ENCODE measurements at regions not wholly inside any gene's neighbourhood (a gene's known extent, or its start where the extent isn't known, plus 50 kb on each side); places are given as distances from the start of the nearest gene placed in this dataset.
A peak's percentile ranks its signal among the peaks of the same experiment; 100 is the strongest.

GRCh38 chr3:171526869-171527268 lies 66.7 kb upstream of the TNIK start:
- no peak for TF ChIP-seq ATF7-NPFF (CRISPR knock-in tag; IDR thresholded peaks at IDR 0.05; ENCODE audit: low read depth)
- no peak for TF ChIP-seq POLR2A (IDR thresholded peaks at IDR 0.05; ENCODE audit: insufficient read depth in 1 of 2, low read depth in 2 of 2, low read length in 2 of 2)
- no peak for TF ChIP-seq FOXA1 (IDR thresholded peaks at IDR 0.05)
- peak; percentile 47; the same call in 1 of the 2 replicates for TF ChIP-seq FOXA1 (CRISPR knock-in tag; IDR thresholded peaks at IDR 0.05)
- TF ChIP-seq SETDB1 (CRISPR knock-in tag; IDR thresholded peaks at IDR 0.05; ENCODE audit: borderline replicate concordance) = no peak
- TF ChIP-seq ZFX (CRISPR knock-in tag; IDR thresholded peaks at IDR 0.05; ENCODE audit: low read depth) = no peak
- no peak for TF ChIP-seq CTCF (CRISPR knock-in tag; IDR thresholded peaks at IDR 0.05)
- TF ChIP-seq, protein P1, sequence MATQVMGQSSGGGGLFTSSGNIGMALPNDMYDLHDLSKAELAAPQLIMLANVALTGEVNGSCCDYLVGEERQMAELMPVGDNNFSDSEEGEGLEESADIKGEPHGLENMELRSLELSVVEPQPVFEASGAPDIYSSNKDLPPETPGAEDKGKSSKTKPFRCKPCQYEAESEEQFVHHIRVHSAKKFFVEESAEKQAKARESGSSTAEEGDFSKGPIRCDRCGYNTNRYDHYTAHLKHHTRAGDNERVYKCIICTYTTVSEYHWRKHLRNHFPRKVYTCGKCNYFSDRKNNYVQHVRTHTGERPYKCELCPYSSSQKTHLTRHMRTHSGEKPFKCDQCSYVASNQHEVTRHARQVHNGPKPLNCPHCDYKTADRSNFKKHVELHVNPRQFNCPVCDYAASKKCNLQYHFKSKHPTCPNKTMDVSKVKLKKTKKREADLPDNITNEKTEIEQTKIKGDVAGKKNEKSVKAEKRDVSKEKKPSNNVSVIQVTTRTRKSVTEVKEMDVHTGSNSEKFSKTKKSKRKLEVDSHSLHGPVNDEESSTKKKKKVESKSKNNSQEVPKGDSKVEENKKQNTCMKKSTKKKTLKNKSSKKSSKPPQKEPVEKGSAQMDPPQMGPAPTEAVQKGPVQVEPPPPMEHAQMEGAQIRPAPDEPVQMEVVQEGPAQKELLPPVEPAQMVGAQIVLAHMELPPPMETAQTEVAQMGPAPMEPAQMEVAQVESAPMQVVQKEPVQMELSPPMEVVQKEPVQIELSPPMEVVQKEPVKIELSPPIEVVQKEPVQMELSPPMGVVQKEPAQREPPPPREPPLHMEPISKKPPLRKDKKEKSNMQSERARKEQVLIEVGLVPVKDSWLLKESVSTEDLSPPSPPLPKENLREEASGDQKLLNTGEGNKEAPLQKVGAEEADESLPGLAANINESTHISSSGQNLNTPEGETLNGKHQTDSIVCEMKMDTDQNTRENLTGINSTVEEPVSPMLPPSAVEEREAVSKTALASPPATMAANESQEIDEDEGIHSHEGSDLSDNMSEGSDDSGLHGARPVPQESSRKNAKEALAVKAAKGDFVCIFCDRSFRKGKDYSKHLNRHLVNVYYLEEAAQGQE (IDR thresholded peaks at IDR 0.05; ENCODE audit: borderline replicate concordance in 1 of 2, low read depth in 1 of 2, low read length in 2 of 2) = no peak
- TF ChIP-seq, protein P2, sequence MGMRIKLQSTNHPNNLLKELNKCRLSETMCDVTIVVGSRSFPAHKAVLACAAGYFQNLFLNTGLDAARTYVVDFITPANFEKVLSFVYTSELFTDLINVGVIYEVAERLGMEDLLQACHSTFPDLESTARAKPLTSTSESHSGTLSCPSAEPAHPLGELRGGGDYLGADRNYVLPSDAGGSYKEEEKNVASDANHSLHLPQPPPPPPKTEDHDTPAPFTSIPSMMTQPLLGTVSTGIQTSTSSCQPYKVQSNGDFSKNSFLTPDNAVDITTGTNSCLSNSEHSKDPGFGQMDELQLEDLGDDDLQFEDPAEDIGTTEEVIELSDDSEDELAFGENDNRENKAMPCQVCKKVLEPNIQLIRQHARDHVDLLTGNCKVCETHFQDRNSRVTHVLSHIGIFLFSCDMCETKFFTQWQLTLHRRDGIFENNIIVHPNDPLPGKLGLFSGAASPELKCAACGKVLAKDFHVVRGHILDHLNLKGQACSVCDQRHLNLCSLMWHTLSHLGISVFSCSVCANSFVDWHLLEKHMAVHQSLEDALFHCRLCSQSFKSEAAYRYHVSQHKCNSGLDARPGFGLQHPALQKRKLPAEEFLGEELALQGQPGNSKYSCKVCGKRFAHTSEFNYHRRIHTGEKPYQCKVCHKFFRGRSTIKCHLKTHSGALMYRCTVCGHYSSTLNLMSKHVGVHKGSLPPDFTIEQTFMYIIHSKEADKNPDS (CRISPR knock-in tag; IDR thresholded peaks at IDR 0.05) = no peak
- no peak for TF ChIP-seq ZNF562 (CRISPR knock-in tag; IDR thresholded peaks at IDR 0.05; ENCODE audit: borderline replicate concordance)
- no peak for TF ChIP-seq JUND (CRISPR knock-in tag; IDR thresholded peaks at IDR 0.05)
- TF ChIP-seq SRSF9 (IDR thresholded peaks at IDR 0.05; ENCODE audit: borderline replicate concordance, insufficient read depth, low read depth, low read length, poor library complexity, severe bottlenecking) = no peak
- TF ChIP-seq HNRNPUL1 (IDR thresholded peaks at IDR 0.05; ENCODE audit: low read depth, low read length) = no peak
- TF ChIP-seq MXI1 (IDR thresholded peaks at IDR 0.05; ENCODE audit: borderline replicate concordance, low read depth, low read length) = no peak

Measured in HepG2 (cell line).